ENCODE measurements at regions not wholly inside any gene's neighbourhood (a gene's known extent, or its start where the extent isn't known, plus 50 kb on each side); places are given as distances from the start of the nearest gene placed in this dataset.

DNA sequence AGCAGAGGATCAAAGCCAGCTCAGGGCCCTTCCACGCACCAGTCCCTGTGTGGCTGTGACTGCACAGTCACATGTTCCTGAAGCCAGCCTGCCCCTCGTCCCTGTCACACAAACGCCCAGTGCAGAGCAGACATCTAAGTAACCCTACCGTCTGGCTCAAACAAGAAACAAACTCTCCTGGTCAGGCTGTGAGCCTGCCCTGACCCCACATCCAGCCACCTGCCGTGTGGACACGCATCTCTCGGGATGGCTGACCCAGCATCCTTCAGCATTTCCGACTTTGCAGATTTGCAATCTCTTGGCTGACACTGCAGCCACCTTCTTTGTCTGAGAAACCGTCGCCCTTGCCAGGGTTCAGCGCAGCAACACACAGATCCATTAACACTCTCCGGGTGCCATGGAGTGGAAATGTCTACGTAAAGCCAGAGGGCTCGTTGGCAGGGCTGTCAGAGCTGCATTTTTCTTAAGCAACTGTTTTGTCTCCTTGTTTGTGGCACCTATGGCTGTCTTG lies 82.3 kb upstream of the ASAP2 start (continued):
- TF ChIP-seq, protein P1, sequence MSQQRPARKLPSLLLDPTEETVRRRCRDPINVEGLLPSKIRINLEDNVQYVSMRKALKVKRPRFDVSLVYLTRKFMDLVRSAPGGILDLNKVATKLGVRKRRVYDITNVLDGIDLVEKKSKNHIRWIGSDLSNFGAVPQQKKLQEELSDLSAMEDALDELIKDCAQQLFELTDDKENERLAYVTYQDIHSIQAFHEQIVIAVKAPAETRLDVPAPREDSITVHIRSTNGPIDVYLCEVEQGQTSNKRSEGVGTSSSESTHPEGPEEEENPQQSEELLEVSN (IDR thresholded peaks at IDR 0.05) = no peak
- TF ChIP-seq CHD1 (IDR thresholded peaks at IDR 0.05; ENCODE audit: low read depth, low read length) = no peak

Data from H1 (cell line).